ENCODE measurements at regions not wholly inside any gene's neighbourhood (a gene's known extent, or its start where the extent isn't known, plus 50 kb on each side); places are given as distances from the start of the nearest gene placed in this dataset.

- TF ChIP-seq, protein P1, sequence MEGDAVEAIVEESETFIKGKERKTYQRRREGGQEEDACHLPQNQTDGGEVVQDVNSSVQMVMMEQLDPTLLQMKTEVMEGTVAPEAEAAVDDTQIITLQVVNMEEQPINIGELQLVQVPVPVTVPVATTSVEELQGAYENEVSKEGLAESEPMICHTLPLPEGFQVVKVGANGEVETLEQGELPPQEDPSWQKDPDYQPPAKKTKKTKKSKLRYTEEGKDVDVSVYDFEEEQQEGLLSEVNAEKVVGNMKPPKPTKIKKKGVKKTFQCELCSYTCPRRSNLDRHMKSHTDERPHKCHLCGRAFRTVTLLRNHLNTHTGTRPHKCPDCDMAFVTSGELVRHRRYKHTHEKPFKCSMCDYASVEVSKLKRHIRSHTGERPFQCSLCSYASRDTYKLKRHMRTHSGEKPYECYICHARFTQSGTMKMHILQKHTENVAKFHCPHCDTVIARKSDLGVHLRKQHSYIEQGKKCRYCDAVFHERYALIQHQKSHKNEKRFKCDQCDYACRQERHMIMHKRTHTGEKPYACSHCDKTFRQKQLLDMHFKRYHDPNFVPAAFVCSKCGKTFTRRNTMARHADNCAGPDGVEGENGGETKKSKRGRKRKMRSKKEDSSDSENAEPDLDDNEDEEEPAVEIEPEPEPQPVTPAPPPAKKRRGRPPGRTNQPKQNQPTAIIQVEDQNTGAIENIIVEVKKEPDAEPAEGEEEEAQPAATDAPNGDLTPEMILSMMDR (IDR thresholded peaks at IDR 0.05; ENCODE audit: insufficient read depth, low read depth, low read length) = no peak
- no peak for TF ChIP-seq EZH2 (IDR thresholded peaks at IDR 0.05; ENCODE audit: insufficient read depth, low read length)
These were observed 204.8 kb downstream of the THBS2 start for GRCh38 chr6:169048865-169049205.
